ENCODE measurements at regions not wholly inside any gene's neighbourhood (a gene's known extent, or its start where the extent isn't known, plus 50 kb on each side); places are given as distances from the start of the nearest gene placed in this dataset.

- Histone ChIP-seq H3K27ac (no peak overlapping the region), H3K4me3 (no peak overlapping the region), H3K4me1 (no peaks in the 10 kb centered on the region), H3K9me3 (no peaks in the 10 kb centered on the region), H3K4me2 (no peak overlapping the region)
- ChIA-PET CTCF (no interaction called here), POLR2A (no interaction called here)
- WGBS (ENCODE audit: missing lambda C conversion rate): 17% methylated on average over 4 of the region's 4 CpGs
- FAIRE-seq: no peak
- no peak for ATAC-seq
- TF ChIP-seq CHD2 (IDR thresholded peaks at IDR 0.05; ENCODE audit: low read length, partially characterized antibody) (no peak), ESRRA (IDR thresholded peaks at IDR 0.05; ENCODE audit: borderline replicate concordance, low read length) (no peak), HEYL (CRISPR knock-in tag; IDR thresholded peaks at IDR 0.05) (no peak), HES2 (IDR thresholded peaks at IDR 0.05) (no peak), SREBF2 (IDR thresholded peaks at IDR 0.05) (no peak), EHF (CRISPR knock-in tag; IDR thresholded peaks at IDR 0.05) (no peak), POLR2AphosphoS2 (conservative IDR thresholded peaks at IDR 0.05; ENCODE audit: low read length) (no peak), HMGXB4 (CRISPR knock-in tag; IDR thresholded peaks at IDR 0.05; ENCODE audit: borderline replicate concordance) (no peak), FOSL2 (IDR thresholded peaks at IDR 0.05) (no peak), FOSL2 (CRISPR knock-in tag; IDR thresholded peaks at IDR 0.05) (no peak), RARB (CRISPR knock-in tag; IDR thresholded peaks at IDR 0.05) (no peak), SMC3 (IDR thresholded peaks at IDR 0.05) (no peak), PHF8 (IDR thresholded peaks at IDR 0.05; ENCODE audit: borderline replicate concordance, low read depth) (no peak), BHLHE40 (IDR thresholded peaks at IDR 0.05; ENCODE audit: low read depth, low read length) (no peak), EP300 (IDR thresholded peaks at IDR 0.05) (no peak), FOXS1 (CRISPR knock-in tag; IDR thresholded peaks at IDR 0.05) (no peak), E2F6 (IDR thresholded peaks at IDR 0.05; ENCODE audit: borderline replicate concordance, low read depth) (no peak), MAZ (IDR thresholded peaks at IDR 0.05; ENCODE audit: borderline replicate concordance, low read depth, low read length) (no peak), CEBPB (IDR thresholded peaks at IDR 0.05) (no peak), MAFK (IDR thresholded peaks at IDR 0.05; ENCODE audit: partially characterized antibody) (no peak)
- DNase-seq (ENCODE audit: low read depth in 1 of 2, low spot score in 1 of 2): no peak
Measured at GRCh38 chr10:120760253-120760652, 90.9 kb upstream of the WDR11 start.

- POLR2A ChIA-PET: no interaction called here
- CTCF ChIA-PET: no interaction called here
- Histone ChIP-seq H3K4me1 (no peaks in the 10 kb centered on the region), H3K4me3 (no peak overlapping the region), H3K9me3 (no peaks in the 10 kb centered on the region), H3K27ac (no peak overlapping the region), H3K4me2 (no peak overlapping the region)
- no peak for DNase-seq (ENCODE audit: low read depth in 1 of 2, low spot score in 1 of 2)
- TF ChIP-seq HOXA7 (CRISPR knock-in tag; IDR thresholded peaks at IDR 0.05) (no peak), TP53 (CRISPR knock-in tag; IDR thresholded peaks at IDR 0.05) (no peak), PHF8 (IDR thresholded peaks at IDR 0.05; ENCODE audit: borderline replicate concordance, low read depth) (no peak), HMGXB4 (CRISPR knock-in tag; IDR thresholded peaks at IDR 0.05; ENCODE audit: borderline replicate concordance) (no peak), GATA3 (IDR thresholded peaks at IDR 0.05; ENCODE audit: borderline replicate concordance) (no peak), FOSB (CRISPR knock-in tag; IDR thresholded peaks at IDR 0.05) (no peak), RARB (CRISPR knock-in tag; IDR thresholded peaks at IDR 0.05) (no peak), HDAC2 (IDR thresholded peaks at IDR 0.05) (no peak), CBX2 (IDR thresholded peaks at IDR 0.05; ENCODE audit: borderline replicate concordance, low read depth) (no peak), NFE2L2 (conservative IDR thresholded peaks at IDR 0.05; ENCODE audit: low read length) (no peak)
- no peak for FAIRE-seq
- ATAC-seq: no peak
- 18% methylated on average over 5 of the region's 5 CpGs for WGBS (ENCODE audit: missing lambda C conversion rate)
Measured at GRCh38 chr10:120761951-120762350, 89.2 kb upstream of the WDR11 start.
